ENCODE measurements at regions not wholly inside any gene's neighbourhood (a gene's known extent, or its start where the extent isn't known, plus 50 kb on each side); places are given as distances from the start of the nearest gene placed in this dataset.

DNA sequence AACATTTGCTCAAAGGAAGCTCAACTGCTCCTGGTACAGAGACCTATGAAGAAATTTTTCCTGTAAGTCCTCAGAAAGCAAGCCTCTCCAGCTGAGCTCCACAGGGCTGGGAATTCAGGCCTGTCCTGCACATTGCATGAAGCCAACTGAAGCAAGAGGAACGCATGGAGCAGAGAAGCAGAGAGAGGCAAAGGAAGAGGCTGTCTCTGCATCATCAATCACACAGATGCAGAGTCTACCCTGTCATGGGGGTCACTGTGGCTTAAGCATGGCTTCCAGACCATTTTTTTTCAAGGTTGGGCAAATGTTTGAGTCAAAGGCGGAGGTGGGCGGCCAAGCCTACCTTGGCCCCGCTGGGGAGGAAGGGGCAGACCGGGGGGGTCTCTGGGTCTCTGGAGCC is 110.3 kb upstream of the MSX1 start:
- no peak for DNase-seq (ENCODE audit: extremely low read depth in 1 of 2, low read depth in 1 of 2)

- no peak for DNase-seq (ENCODE audit: extremely low read depth in 1 of 2, low read depth in 1 of 2)
These were observed 113.0 kb upstream of the MSX1 start for GRCh38 chr4:4746444-4746843.

- DNase-seq (ENCODE audit: extremely low read depth in 1 of 2, low read depth in 1 of 2): no peak
These were observed 119.4 kb upstream of the MSX1 start for GRCh38 chr4:4740071-4740470.

DNA sequence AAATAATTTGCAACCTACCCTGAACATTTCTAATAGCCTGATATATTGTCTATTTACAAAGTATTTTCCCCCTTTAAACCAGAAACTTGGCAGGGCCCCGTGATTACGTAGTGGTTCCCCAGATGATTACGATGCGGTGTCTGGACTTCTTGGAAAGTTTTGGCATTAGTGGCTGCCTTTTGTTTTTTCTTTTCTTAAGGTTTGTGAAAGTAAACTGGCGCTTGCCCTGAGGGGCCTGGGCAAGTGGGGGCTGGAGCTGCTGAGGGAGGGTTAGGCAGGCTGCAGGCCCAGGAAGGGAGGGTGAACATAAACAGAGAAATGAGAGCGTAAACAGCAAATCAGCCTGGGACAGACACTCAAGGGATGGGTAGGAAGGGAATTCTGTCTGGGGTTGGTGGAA is 123.6 kb upstream of the MSX1 start:
- no peak for DNase-seq (ENCODE audit: extremely low read depth in 1 of 2, low read depth in 1 of 2)

- no peak for DNase-seq (ENCODE audit: extremely low read depth in 1 of 2, low read depth in 1 of 2)
These were observed 124.2 kb upstream of the MSX1 start for GRCh38 chr4:4735136-4735750.

GRCh38 chr4:4734425-4734824 is 125.0 kb upstream of the MSX1 start:
- no peak for DNase-seq (ENCODE audit: extremely low read depth in 1 of 2, low read depth in 1 of 2)

GRCh38 chr4:4733663-4734062 is 125.8 kb upstream of the MSX1 start:
- no peak for DNase-seq (ENCODE audit: extremely low read depth in 1 of 2, low read depth in 1 of 2)

GRCh38 chr4:4730249-4730648 is 129.2 kb upstream of the MSX1 start:
- DNase-seq (ENCODE audit: extremely low read depth in 1 of 2, low read depth in 1 of 2): no peak

DNA sequence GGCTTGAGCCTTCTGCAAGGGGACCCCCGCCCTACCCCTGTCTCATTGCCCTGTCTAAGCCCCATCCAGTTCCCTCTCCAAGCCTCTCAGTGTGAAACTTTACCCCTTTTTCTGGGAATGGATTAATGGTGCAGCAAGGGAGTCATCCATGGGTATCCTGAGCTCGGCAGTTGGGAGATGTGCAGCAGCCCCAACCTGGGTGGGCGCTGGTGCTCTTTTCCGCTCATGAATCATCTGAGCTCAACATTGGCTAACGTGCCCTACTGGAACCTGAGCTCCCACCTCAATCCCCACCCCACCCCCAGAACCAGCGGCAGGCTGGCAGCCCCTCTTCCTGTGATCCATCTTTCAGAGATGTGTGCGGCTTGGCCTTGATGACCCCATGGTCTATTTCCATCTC is 130.3 kb upstream of the MSX1 start:
- no peak for DNase-seq (ENCODE audit: extremely low read depth in 1 of 2, low read depth in 1 of 2)

DNA sequence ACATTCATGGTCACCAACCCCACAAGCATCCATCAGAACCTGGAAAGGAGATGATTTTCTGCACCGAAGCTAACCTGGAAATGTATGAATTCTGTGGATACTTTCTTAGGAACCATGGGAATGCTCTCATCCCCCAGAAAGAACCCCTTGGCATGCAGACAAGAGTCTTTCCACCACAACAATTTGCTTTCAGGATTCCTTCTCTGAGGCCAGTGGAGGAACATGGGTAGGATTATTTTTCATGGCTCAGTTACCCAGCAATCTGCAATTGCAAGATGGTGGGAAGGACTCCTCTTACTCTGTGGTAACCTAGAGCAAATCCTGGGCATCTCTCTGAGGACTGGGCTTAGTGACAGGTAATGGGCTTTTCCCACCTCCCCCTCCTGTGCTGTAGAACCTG is 131.9 kb upstream of the MSX1 start:
- no peak for DNase-seq (ENCODE audit: extremely low read depth in 1 of 2, low read depth in 1 of 2)

DNA sequence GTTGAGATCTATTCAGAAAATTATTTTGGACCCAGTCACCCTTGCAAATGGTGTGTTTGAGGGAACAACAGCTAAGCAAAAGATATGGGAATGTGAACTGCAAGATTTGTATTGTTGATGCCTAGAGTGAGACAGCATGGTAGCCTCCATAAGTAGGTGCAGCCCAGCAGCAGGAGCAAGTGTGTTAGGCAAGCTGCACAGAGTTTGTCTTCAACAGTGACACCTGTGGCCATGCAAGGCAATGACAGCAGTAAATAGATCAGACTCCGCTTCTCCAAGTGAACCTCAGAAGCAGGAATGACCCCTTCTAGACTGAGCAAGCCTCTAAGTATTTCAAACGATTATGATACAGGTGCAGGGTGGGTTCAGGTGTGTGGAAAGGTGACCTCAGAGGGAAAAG is 133.4 kb upstream of the MSX1 start:
- no peak for DNase-seq (ENCODE audit: extremely low read depth in 1 of 2, low read depth in 1 of 2)

DNA sequence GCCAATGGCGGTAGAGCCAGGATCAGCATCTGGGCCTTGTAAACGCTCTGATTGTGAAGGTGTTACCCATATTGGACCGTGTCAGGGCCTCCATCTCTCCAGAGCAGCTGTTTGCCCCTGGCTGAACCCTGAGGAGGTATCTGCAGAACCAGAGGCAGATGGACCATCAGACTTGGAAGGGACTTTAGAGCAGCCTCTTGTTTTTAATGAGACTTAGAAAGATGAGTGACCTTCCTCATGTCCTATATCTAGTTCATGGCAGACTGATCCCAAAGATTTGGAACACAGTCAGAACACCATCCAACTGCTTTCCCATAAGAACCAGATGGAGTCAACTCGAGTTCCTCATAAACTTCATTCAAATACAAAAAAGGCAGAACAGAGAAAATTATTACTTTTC is 135.1 kb upstream of the MSX1 start:
- DNase-seq (ENCODE audit: extremely low read depth in 1 of 2, low read depth in 1 of 2): no peak

- DNase-seq (ENCODE audit: extremely low read depth in 1 of 2, low read depth in 1 of 2): no peak
These were observed 137.8 kb upstream of the MSX1 start for GRCh38 chr4:4721636-4722035.

GRCh38 chr4:4720646-4721045 is 138.8 kb upstream of the MSX1 start:
- no peak for DNase-seq (ENCODE audit: extremely low read depth in 1 of 2, low read depth in 1 of 2)

DNA sequence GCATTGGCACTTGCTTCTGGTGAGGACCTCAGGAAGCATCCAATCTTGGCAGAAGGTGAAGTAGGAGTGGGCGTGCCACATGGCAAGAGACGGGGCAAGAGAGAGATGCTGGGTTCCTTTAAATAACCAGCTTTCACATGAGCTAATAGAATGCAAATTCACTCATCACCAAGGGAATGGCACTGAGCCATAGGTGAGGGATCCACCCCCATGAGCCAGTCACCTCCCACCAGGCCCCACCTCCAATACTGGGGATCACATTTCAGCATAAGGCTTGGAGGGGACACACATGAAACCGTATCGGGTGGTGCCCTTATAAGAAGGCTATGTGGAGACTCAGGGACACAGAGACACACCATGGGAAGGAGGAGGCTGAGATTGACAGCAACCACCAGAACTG is 140.0 kb upstream of the MSX1 start:
- no peak for DNase-seq (ENCODE audit: extremely low read depth in 1 of 2, low read depth in 1 of 2)

- DNase-seq (ENCODE audit: extremely low read depth in 1 of 2, low read depth in 1 of 2): no peak
These were observed 141.8 kb upstream of the MSX1 start for GRCh38 chr4:4717692-4718091.

GRCh38 chr4:4714331-4714730 is 145.1 kb upstream of the MSX1 start:
- DNase-seq (ENCODE audit: extremely low read depth in 1 of 2, low read depth in 1 of 2): no peak

DNA sequence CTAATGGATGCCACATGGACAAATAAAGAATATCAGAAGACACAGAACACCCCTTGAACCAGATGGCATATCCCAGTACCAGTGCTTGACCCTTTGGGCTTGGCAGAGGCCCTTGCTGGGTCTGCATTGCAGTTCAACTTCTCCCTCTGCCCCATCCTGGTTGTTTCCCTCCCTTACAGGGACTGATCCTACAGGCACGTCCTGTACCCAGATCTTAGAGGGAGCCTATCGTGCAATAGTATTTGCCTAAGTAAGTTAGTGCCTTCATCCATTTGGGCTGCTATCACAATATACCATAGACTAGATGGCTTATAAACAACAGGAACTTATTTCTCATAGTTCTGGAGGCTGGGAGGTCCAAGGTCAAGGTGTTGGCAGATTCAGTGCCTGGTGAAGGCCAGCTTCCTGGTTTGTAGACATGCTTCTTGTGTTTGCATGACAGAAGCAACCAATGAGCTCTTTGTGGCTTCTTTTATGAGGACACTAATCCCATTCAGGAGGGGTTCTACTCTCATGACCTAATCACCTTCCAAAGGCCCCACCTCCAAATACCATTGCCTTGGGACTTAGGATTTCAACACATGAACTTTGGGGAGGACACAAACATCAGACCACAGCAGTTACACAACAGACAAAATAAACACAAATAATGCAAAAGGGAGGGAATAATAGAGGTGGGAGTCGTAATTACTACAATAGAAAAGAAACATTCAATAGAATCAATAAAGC is 146.5 kb upstream of the MSX1 start:
- DNase-seq (ENCODE audit: extremely low read depth in 1 of 2, low read depth in 1 of 2): no peak

DNA sequence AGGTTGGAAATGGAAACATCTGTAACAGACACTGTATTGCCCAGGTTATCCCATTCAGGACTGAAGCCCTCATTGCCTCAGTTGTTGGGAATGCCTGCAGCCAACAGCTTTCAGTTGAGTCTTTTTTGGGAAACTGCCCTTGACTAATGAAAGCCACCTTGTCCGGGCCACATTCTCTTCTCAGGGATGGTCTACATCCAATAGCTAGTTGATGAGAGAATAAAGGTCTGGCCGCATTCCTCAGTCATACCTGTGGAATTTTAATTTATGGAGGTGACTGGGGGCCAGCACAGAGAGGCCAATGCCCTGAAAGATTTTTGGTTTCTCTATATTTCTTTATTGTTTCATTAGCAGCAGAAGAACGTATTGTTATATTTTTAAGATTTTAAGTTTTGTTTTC is 147.6 kb upstream of the MSX1 start:
- no peak for DNase-seq (ENCODE audit: extremely low read depth in 1 of 2, low read depth in 1 of 2)

- DNase-seq (ENCODE audit: extremely low read depth in 1 of 2, low read depth in 1 of 2): no peak
These were observed 149.7 kb upstream of the MSX1 start for GRCh38 chr4:4709736-4710135.

GRCh38 chr4:4704267-4704666 is 155.2 kb upstream of the MSX1 start:
- no peak for DNase-seq (ENCODE audit: extremely low read depth in 1 of 2, low read depth in 1 of 2)

DNA sequence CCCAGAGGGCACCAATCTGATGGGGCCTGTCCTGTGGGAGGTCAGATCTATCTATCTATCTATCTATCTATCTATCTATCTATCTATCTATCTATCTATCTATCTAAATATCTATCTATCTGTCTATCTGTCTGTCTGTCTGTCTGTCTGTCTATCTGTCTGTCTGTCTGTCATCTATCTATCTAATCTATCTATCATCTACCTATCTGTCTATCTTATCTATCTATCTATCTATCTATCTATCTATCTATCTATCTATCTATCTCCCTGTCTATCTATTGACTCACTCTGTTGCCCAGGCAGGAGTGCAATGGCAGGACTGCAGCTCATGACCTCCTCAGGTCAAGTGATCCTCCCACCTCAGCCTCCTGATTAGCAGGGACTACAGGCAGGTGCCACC is 155.7 kb upstream of the STX18 start:
- DNase-seq (ENCODE audit: extremely low read depth in 1 of 2, low read depth in 1 of 2): no peak

GRCh38 chr4:4696530-4696929 is 154.7 kb upstream of the STX18 start:
- DNase-seq (ENCODE audit: extremely low read depth in 1 of 2, low read depth in 1 of 2): no peak
